SK-N-SH treated with all-trans-retinoic acid at 6 μM for 48 hours (cell line): ENCODE measurements at regions not wholly inside any gene's neighbourhood (a gene's known extent, or its start where the extent isn't known, plus 50 kb on each side); places are given as distances from the start of the nearest gene placed in this dataset.

Source experiments
- BACH2 ChIP-seq: fragments of 250-450 bp; sonication (Bioruptor Pico); IDR thresholded peaks from 2 replicates; pipeline ENCODE4 v1.9.0; 2021; ENCODE audit warnings: mild to moderate bottlenecking, borderline replicate concordance
- CSDC2 ChIP-seq: fragments of 250-450 bp; sonication (Bioruptor Pico); IDR thresholded peaks from 2 replicates; pipeline ENCODE4 v1.5.0; 2020; ENCODE audit warnings: mild to moderate bottlenecking, moderate library complexity
- ESRRG ChIP-seq: fragments of 250-450 bp; sonication (Bioruptor Pico); IDR thresholded peaks from 2 replicates; pipeline ENCODE4 v1.6.1; 2021; ENCODE audit warnings: mild to moderate bottlenecking
- ISL1 ChIP-seq: fragments of 250-450 bp; sonication (Bioruptor Pico); IDR thresholded peaks from 2 replicates; pipeline ENCODE4 v2.1.2; 2022; ENCODE audit warnings: mild to moderate bottlenecking, moderate library complexity
- OSR1 ChIP-seq: fragments of 250-450 bp; sonication (Bioruptor Pico); IDR thresholded peaks from 2 replicates; pipeline ENCODE4 v1.8.0; 2022; ENCODE audit warnings: moderate library complexity, mild to moderate bottlenecking, inconsistent platforms
- RARB ChIP-seq: fragments of 250-450 bp; sonication (Bioruptor Pico); IDR thresholded peaks from 2 replicates; pipeline ENCODE4 v1.8.0; 2021; ENCODE audit warnings: mild to moderate bottlenecking, moderate library complexity
- ZFP30 ChIP-seq: fragments of 450-650 bp; formaldehyde crosslinking; IDR thresholded peaks from 2 replicates; pipeline ENCODE4 v1.5.0; 2022; ENCODE audit warnings: mild to moderate bottlenecking, moderate library complexity
- TF ChIP-seq, protein P1 (sequence below): fragments of 250-450 bp; sonication (Bioruptor Pico); IDR thresholded peaks from 2 replicates; pipeline ENCODE4 v1.8.0; 2021; ENCODE audit warnings: low read depth, mild to moderate bottlenecking, moderate library complexity, borderline replicate concordance
- TF ChIP-seq, protein P2 (sequence below): fragments of 250-450 bp; sonication (Bioruptor Pico); IDR thresholded peaks from 2 replicates; pipeline ENCODE4 v1.8.0; 2020; ENCODE audit warnings: mild to moderate bottlenecking, moderate library complexity, borderline replicate concordance

DNA sequence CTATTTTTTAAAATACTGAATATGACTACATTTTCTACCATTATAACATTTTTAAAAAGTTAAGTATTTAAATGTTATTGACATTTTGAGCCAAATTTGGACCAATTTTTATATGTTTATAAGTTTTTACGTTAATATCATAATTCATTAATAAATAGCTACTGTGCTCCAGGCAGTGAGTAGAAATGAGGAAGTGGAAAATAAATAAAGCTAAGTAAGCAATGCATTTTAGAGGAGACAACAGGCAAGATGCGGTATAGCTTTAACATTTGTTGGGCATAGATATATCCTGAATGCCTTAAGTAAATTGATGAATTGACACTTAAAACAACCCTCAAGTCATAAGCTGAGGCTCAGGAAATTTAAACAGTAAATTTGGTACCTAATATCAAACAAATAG, 474.8 kb downstream of the PCDH10 start:
- no peak for TF ChIP-seq ZFP30 (CRISPR knock-in tag)
- no peak for TF ChIP-seq ISL1 (CRISPR knock-in tag)
- TF ChIP-seq, protein P1, sequence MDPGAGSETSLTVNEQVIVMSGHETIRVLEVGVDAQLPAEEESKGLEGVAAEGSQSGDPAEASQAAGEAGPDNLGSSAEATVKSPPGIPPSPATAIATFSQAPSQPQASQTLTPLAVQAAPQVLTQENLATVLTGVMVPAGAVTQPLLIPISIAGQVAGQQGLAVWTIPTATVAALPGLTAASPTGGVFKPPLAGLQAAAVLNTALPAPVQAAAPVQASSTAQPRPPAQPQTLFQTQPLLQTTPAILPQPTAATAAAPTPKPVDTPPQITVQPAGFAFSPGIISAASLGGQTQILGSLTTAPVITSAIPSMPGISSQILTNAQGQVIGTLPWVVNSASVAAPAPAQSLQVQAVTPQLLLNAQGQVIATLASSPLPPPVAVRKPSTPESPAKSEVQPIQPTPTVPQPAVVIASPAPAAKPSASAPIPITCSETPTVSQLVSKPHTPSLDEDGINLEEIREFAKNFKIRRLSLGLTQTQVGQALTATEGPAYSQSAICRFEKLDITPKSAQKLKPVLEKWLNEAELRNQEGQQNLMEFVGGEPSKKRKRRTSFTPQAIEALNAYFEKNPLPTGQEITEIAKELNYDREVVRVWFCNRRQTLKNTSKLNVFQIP (CRISPR knock-in tag), result no peak
- no peak for TF ChIP-seq RARB (CRISPR knock-in tag)
- TF ChIP-seq, protein P2, sequence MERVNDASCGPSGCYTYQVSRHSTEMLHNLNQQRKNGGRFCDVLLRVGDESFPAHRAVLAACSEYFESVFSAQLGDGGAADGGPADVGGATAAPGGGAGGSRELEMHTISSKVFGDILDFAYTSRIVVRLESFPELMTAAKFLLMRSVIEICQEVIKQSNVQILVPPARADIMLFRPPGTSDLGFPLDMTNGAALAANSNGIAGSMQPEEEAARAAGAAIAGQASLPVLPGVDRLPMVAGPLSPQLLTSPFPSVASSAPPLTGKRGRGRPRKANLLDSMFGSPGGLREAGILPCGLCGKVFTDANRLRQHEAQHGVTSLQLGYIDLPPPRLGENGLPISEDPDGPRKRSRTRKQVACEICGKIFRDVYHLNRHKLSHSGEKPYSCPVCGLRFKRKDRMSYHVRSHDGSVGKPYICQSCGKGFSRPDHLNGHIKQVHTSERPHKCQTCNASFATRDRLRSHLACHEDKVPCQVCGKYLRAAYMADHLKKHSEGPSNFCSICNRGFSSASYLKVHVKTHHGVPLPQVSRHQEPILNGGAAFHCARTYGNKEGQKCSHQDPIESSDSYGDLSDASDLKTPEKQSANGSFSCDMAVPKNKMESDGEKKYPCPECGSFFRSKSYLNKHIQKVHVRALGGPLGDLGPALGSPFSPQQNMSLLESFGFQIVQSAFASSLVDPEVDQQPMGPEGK (CRISPR knock-in tag), result no peak
- no peak for TF ChIP-seq BACH2 (CRISPR knock-in tag)
- TF ChIP-seq ESRRG (CRISPR knock-in tag), result no peak
- TF ChIP-seq OSR1, result no peak
- no peak for TF ChIP-seq CSDC2 (CRISPR knock-in tag)
